ENCODE measurements at regions not wholly inside any gene's neighbourhood (a gene's known extent, or its start where the extent isn't known, plus 50 kb on each side); places are given as distances from the start of the nearest gene placed in this dataset.

DNA sequence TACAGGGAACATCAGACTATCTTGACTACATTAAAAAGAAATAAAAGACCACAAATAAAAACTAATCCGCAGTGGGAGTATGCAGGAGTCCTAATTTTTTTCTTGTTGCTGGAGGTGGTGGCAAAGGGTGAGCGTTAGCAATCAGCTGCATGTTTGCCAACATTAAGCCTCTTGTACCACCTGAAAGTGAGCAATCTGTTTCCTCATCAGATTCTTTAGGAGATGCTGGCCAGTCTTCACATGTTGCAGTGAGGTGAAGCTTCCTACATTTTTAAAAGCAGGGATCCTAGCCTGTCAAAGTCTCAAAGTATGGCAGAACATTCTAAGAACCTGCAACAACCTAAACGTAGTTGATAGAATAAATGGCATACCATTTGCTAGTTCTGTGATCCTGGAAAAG, 162.2 kb upstream of the MEF2C start:
- TF ChIP-seq, protein P1, sequence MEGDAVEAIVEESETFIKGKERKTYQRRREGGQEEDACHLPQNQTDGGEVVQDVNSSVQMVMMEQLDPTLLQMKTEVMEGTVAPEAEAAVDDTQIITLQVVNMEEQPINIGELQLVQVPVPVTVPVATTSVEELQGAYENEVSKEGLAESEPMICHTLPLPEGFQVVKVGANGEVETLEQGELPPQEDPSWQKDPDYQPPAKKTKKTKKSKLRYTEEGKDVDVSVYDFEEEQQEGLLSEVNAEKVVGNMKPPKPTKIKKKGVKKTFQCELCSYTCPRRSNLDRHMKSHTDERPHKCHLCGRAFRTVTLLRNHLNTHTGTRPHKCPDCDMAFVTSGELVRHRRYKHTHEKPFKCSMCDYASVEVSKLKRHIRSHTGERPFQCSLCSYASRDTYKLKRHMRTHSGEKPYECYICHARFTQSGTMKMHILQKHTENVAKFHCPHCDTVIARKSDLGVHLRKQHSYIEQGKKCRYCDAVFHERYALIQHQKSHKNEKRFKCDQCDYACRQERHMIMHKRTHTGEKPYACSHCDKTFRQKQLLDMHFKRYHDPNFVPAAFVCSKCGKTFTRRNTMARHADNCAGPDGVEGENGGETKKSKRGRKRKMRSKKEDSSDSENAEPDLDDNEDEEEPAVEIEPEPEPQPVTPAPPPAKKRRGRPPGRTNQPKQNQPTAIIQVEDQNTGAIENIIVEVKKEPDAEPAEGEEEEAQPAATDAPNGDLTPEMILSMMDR (conservative IDR thresholded peaks at IDR 0.05; ENCODE audit: low read length): no peak
- no peak for TF ChIP-seq EZH2phosphoT487 (IDR thresholded peaks at IDR 0.05; ENCODE audit: borderline replicate concordance, low read depth, low read length)

Data from OCI-LY7 (cell line).